Adrenal gland (tissue), 5 donors: ENCODE measurements at regions not wholly inside any gene's neighbourhood (a gene's known extent, or its start where the extent isn't known, plus 50 kb on each side); places are given as distances from the start of the nearest gene placed in this dataset.

Source experiments
- POLR2A ChIP-seq, 2 donors: fragments of 450-650 bp; IDR thresholded peaks; one replicate each; pipeline ENCODE4 v1.6.1; 2017; ENCODE audit warnings: antibody characterized with exemption in 2 of 2, mild to moderate bottlenecking in 2 of 2, moderate library complexity in 1 of 2
- TF ChIP-seq, protein P1 (sequence below), 6 experiments: fragments of 450-650 bp in 4 of 6; fragments of 200-600 bp in 2 of 6; sonication (generic) in 1 of 6; IDR thresholded peaks; 1 replicate in 5 of 6; 2 replicates in 1 of 6; pipeline versions ENCODE4 v1.5.1 to v1.8.0; 2016 to 2021; ENCODE audit warnings: antibody characterized with exemption in 6 of 6, mild to moderate bottlenecking in 2 of 6, moderate library complexity in 1 of 6
- donor health status: DM: no; HTN: no; CAD: no.

DNA sequence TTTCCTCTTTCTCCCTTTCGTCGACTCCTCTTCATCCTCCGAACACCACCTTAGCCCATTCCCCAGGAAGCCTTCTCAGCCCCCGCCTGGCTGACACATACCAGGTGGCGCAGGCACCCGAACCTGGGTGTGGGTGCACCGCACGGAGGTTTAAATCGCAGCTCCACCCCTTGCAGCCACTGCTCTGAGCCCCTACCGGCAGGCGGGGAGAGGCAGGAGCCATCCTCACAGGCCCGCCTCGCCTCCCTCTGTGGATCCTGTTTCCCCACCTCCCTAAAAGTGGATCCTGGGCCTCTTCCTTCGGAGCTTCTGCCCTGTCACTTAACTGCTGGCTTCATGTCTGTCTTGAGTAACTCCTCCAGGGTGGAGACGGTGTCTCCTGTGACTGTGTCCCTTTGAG lies 110.7 kb downstream of the OLFM1 start:
- TF ChIP-seq POLR2A (IDR thresholded peaks at IDR 0.05) = no peak
- TF ChIP-seq, protein P1, sequence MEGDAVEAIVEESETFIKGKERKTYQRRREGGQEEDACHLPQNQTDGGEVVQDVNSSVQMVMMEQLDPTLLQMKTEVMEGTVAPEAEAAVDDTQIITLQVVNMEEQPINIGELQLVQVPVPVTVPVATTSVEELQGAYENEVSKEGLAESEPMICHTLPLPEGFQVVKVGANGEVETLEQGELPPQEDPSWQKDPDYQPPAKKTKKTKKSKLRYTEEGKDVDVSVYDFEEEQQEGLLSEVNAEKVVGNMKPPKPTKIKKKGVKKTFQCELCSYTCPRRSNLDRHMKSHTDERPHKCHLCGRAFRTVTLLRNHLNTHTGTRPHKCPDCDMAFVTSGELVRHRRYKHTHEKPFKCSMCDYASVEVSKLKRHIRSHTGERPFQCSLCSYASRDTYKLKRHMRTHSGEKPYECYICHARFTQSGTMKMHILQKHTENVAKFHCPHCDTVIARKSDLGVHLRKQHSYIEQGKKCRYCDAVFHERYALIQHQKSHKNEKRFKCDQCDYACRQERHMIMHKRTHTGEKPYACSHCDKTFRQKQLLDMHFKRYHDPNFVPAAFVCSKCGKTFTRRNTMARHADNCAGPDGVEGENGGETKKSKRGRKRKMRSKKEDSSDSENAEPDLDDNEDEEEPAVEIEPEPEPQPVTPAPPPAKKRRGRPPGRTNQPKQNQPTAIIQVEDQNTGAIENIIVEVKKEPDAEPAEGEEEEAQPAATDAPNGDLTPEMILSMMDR (IDR thresholded peaks at IDR 0.05) = no peak
